GM13976 (cell line): ENCODE measurements at regions not wholly inside any gene's neighbourhood (a gene's known extent, or its start where the extent isn't known, plus 50 kb on each side); places are given as distances from the start of the nearest gene placed in this dataset.

Experiments used
- DNase-seq: peaks from one replicate; pipeline ENCODE4 v3.0.0; 2012; ENCODE audit warnings: low spot score
- in situ Hi-C: fragments of 300-500 bp; cut with MboI; formaldehyde crosslinking; loops from one replicate; pipeline ENCODE4 v1.12.0; 2022; ENCODE audit warnings: low sequenced_read_pairs, mixed read lengths, inconsistent platforms; ENCODE audit not compliant: unreplicated experiment
- TF ChIP-seq, protein P1 (sequence below): IDR thresholded peaks from 2 replicates; pipeline ENCODE4 v1.5.1; 2012; ENCODE audit warnings: borderline replicate concordance, mild to moderate bottlenecking; ENCODE audit not compliant: insufficient read depth; ENCODE audit errors: extremely low read depth, missing control alignments, control extremely low read depth

DNA sequence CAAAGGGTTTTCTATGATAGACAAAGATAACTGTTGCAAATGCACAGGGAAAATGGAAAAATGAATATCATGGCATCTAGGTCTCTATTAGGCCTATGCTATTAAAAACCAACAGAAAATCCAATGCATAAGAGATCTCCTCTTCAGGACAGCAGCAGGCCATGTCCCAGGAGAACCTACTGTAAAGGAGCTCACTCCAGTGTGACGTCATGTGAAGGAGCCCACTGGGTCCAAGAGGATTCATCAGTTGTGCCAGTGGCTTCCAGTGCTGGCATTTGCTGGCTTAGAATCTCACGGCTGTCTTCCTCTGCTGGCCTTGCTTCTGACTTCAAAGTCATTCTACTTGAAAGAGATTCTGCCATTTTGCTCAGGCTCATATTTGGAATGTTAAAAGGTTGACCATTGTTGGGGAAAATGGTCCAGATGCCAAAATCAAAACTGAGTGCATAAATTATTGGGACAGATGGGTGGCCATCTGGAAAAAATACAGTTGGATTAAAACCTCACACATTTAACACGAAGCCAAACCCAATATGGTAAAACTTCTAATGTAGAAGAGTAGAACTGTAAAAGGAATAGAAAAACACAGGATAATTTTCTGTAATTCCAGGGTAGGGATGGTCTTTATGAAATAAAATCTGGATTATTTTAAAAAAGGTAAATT lies 75.4 kb upstream of the ARID2 start:
- DNase-seq: no peak
- TF ChIP-seq, protein P1, sequence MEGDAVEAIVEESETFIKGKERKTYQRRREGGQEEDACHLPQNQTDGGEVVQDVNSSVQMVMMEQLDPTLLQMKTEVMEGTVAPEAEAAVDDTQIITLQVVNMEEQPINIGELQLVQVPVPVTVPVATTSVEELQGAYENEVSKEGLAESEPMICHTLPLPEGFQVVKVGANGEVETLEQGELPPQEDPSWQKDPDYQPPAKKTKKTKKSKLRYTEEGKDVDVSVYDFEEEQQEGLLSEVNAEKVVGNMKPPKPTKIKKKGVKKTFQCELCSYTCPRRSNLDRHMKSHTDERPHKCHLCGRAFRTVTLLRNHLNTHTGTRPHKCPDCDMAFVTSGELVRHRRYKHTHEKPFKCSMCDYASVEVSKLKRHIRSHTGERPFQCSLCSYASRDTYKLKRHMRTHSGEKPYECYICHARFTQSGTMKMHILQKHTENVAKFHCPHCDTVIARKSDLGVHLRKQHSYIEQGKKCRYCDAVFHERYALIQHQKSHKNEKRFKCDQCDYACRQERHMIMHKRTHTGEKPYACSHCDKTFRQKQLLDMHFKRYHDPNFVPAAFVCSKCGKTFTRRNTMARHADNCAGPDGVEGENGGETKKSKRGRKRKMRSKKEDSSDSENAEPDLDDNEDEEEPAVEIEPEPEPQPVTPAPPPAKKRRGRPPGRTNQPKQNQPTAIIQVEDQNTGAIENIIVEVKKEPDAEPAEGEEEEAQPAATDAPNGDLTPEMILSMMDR: no peak
- in situ Hi-C loops: no loop called here

DNA sequence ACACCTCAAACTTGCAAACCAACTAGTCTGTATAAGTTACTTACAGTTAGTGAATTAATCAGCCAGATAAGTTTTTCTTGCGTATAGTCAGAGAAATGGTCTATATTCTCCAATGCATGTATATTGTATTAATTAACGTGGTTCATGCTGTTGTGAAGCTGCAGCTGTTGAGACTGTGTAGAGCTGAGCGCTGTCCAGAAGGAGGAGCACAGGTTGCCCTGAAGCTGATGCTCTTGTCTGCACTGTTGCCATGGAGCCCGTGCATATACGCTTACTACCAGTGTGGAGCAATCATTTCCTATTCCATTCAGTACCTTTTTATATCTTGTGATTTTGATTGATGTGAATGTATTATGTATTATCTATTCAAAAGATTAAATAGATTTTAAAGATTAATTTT lies 74.3 kb upstream of the ARID2 start:
- no peak for DNase-seq
- TF ChIP-seq, protein P1: no peak
- in situ Hi-C loops: no loop called here

DNA sequence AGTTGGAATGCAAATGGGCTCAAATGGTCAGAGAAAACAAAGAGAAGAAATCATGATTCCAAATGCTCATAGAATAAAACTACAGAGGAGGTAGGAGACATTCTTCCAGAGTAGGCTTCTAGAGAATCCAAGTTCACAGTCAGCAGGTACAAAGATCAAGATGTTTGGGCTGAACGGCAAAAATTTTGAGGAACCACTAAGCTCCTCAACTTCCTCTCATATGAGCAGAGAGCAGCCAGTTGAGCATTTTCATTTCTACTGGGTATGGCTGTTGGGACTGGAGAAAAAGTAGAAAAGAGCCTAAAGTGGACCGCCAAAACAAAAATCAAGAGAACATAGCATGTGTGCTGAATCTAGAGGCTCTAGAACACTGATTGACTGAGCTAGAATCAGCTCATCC lies 73.8 kb upstream of the ARID2 start:
- in situ Hi-C loops: no loop called here
- TF ChIP-seq, protein P1: no peak
- DNase-seq: no peak

DNA sequence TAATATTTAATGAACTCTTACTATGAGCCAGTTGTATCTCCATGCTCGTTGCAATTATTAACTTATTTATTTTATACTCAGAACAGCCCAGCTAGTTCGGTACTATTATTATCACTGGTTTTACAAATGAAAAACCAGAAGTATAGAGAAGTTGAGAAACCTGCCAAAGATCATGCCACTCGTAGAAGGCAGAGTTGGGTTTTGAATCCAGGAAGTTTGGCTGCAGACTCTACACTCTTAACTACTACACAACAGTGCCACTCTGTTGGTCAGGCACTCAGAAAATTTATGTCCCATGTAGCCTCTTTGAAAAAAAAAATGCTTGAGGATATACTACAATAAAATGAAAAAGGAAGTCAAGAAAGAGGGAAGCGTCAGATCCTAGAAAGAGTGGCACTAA lies 71.5 kb upstream of the ARID2 start:
- DNase-seq: no peak
- TF ChIP-seq, protein P1: no peak
- in situ Hi-C loops: no loop called here

DNA sequence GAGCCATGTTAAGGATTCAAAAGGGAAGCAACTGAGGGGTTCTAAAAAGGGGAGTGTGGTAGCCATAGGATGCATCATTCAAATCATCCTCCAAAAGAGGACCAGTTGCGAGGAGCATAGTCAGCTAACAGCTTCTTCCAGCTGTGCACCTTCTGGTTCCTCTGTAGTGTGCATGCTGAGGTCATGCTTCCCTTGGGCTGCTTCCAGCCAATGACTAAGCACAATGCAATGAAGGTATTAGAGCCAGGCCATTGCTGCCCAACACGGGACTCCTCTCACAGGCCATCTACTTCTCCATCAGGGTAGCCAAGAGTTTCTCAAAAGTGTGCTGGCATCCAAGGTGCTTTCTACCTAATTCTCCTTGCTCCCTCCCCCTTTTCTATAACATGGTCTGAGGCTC lies 69.2 kb upstream of the ARID2 start:
- no peak for DNase-seq
- in situ Hi-C loops: no loop called here
- TF ChIP-seq, protein P1: no peak

DNA sequence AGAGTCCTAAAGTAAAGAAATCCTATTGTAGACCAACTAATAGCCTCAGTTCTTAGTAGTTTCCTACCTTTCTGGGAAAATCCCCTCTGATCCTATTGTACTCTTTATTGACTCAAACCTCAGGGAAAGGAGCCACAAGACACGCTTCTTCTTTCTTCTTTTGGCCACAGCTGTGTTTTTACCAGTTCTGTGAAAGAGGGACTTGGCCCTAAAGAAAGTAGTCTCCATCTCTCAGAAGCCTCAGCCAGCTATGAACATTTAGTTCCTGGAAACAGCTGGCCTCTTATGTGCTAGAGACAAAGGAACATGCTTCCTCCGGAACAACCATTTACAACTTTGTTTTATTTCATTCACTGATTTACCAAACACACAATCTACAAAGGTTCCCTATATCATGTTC lies 66.1 kb upstream of the ARID2 start:
- in situ Hi-C loops: no loop called here
- TF ChIP-seq, protein P1: no peak
- DNase-seq: no peak
